Fibroblast of skin of scalp (primary cell): ENCODE measurements at regions not wholly inside any gene's neighbourhood (a gene's known extent, or its start where the extent isn't known, plus 50 kb on each side); places are given as distances from the start of the nearest gene placed in this dataset.

Source experiments
- DNase-seq: peaks from one replicate; pipeline ENCODE4 v3.0.0-alpha.2; 2013

GRCh38 chr4:112852601-112853000 is 196.9 kb upstream of the ANK2 start:
- DNase-seq = peak; percentile 49

DNA sequence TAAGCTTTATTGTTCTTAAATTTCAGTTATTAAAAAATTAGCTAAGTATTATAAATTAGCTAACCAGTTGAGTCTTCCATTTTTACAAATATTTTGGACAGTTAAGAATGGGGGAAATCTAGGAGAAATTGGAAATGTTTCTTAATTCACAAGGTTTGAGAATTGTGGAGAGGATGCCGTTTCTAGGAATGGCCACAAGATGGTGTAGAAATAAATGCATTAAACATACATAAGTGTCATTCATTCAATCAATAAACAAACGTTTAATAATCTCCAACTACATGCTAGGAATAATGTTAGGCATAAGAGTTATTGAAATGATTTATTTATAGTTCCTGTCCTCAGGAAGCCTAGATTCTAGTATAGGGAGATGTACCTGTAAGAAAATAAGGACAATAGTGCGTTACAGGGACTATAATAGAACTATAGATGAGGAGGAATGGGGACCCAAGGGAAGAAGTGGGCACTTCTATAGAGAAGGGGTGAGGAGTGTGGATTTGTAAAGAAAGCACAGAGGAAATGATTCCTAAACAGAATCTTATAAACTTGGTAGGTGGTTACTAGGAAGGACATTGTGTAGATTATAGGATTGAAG is 195.7 kb upstream of the ANK2 start:
- peak; percentile 2 for DNase-seq

GRCh38 chr4:112854420-112854819 is 195.0 kb upstream of the ANK2 start:
- no peak for DNase-seq

DNA sequence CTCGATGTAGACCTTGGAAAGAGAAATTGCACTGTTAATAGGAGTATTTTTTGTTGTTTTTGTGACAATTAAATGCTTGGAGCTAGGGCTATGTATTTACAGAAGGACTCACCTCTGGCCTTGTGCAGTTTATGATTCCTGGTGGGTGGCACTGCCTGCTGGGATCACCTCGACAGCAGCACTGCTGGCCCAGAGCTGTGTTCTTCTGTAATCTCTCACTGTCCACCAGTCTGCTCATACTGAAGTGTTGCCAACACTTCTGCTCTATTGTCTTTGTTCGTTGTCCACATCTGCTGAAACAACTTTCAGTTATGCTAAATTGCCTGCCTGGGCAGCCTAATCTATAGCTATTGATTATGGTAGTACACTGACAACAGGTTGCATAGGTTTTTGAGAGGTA is 194.4 kb upstream of the ANK2 start:
- no peak for DNase-seq

- peak; percentile 93 for DNase-seq
Measured at GRCh38 chr4:112857461-112857860, 192.0 kb upstream of the ANK2 start.

DNA sequence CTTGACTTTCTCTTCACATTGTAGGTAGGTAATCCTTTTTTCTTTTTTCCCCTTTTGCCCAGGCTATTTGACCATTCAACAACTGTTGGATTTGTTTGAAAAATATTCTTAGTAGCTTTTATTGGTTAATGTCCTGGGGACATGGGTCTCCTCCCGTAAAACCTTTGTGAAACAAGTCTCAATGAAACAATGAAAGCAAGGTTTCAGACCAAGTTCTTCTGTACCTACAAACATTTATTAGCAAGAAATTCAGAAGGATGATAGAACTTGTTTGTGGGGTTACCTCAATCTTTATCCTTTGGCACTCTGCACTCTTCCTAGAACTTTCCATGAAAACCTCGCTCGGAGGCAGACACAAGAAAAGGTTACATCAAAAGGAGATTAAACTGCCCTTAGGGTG is 190.7 kb upstream of the ANK2 start:
- DNase-seq = no peak

DNA sequence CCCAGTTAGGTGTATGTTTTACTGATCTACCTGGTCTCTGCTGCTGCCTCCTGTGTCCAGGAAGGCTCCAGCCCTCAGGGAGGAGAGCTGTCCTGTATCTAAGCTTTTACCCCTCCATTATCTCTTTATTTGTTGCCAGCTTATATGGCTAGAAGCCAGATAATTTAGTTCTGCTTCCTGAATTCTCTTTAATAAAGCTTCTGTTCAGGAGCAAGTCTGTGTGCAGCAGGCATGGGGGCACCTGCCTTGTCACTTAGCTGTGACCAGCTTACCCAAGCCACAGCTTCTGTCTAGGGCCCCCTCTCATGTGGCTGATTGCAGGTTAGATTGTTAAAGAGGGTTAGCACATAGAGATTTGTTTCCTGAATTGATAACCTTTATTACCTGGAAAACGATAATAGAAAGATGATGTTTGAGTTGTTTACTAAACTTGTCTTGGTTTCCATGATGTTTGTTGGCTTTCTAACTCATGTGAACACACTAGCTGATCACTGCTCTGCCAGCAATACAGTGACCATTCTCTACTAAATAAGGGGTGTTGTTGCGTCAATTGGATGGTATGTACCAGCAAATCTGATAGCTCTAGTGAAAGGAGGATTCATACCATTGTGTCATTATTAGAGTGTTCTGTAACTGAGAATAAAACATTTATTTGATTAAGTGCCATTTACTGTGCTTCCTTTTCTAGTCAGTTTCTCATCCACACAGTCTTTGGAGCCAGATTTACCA is 189.8 kb upstream of the ANK2 start:
- DNase-seq = no peak

DNA sequence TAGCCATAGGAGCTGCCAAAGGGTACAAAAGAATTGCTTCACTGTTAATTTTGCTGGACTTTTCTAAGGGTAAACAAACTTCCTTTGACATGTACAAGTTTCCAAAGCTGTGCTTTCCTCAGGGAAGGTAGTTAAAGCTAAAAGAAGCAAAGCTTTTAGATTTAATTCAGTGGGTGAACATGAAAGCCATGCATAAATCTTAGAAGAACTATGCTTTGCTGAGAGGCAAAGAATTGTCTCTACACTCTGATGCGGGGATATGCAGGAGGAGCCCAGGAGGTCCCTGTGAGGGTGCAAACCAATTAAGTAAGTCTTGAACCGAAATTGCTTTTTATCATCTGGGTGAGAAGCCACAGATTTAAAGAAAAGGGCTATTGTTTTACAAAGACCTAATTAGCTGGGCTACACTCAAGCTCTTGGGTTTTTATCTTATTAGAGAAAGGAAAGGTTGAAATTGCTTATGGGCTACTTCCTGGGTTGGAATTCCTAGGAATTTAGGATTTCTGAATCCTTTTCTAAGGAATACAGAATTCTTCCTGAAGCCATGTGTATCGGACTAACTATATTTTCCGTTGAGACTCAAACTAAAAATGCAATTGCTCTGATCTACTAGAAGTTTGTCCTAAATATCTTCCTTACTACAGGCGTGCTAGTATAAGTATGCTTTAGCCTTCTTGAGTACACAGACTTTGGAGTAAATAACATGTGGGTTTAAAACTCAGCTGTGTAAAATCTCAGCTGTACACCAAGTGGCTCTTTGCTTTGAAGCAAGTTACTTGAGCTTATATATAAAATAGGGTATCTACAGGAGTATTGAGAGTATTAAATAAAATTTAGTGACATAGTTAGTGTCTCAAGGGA is 188.4 kb upstream of the ANK2 start:
- DNase-seq = no peak

DNA sequence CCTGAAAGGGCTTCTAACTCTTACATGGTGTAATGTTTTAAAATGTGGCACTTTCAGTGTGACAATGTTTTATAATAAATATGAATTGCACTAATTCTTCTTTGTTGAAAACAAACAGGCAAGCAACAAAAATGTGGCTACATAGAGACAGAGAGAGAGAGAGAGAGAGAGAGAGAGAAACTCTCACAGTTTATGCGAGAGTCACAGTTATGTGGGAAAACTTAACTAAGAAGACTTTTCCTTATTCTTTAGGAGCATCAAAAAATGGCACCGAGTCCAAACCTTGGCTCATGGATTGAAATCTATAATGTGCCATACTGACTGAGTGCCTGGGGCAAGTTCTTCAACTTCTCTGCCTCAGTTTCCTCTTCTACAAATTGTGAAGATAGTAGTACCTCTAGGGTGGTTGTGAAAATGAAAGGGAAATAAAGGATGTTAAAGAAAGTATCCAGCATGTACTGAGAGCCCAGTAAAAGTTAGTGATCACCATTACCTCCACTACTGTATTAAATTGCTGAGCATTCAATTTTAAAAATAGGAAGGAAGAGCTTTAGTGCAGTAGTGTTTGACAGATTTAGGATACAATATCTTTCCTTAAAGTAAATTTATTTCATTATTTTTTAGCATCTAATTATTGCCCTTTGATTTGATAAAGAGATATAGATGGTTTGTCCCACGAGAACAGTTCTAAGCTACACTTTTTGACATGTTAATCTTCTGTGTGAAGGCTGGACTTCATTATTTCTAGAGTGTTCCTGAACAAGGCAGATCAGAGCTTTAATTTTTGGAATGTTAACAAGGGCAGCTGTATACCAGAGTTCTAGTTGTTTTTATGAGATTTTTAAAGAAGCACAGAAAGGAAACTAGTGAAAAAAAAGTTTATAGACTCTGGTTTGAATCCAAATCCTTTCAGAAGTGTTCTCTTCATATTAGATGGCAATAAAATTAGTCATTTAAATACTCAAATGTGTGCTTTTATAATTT is 187.5 kb upstream of the ANK2 start:
- DNase-seq = no peak

GRCh38 chr4:112865443-112865842 is 184.0 kb upstream of the ANK2 start:
- DNase-seq = no peak

GRCh38 chr4:112876316-112876715 is 173.1 kb upstream of the ANK2 start:
- DNase-seq = no peak

GRCh38 chr4:112881842-112882241 is 167.6 kb upstream of the ANK2 start:
- no peak for DNase-seq

DNA sequence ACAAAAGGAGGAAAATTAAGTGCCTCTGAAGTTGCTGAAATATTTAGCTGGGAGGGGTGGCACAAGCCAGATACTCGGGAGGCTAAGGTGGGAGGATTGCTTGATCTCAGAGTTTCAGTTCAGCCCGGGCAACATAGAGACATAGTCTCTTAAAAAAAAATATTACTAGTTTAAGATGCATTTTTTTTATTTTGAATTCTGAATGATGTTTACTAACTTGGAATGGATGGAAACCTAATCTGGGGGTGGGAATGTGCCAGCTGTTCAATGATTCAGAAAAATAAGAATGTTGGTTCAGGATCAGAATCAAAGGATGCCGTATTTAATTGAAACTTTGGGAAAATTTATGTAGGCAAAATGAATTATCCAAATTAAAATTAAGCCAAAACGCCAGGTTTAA is 167.2 kb upstream of the ANK2 start:
- DNase-seq = no peak

DNA sequence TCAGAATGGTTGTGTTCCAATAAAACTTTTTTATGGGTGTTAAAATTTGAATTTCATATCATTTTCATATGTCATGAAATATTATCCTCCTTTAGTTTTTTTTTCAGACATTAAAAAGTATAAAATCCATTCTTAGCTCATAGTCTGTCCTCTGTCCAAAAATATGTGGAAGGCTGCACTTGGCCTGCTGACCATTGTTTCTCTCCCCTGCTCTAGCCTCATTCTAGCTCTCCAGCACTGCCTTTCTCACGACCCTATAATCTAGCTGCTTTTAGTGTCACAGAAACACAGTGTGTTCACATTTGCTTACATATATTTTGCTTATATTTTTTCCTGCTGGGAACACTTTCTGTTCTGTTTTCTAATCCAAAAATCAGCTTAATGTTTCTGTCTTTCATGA is 165.0 kb upstream of the ANK2 start:
- DNase-seq = no peak

- no peak for DNase-seq
Measured at GRCh38 chr4:112885897-112886296, 163.6 kb upstream of the ANK2 start.

- DNase-seq = no peak
Measured at GRCh38 chr4:112888622-112889021, 160.8 kb upstream of the ANK2 start.

DNA sequence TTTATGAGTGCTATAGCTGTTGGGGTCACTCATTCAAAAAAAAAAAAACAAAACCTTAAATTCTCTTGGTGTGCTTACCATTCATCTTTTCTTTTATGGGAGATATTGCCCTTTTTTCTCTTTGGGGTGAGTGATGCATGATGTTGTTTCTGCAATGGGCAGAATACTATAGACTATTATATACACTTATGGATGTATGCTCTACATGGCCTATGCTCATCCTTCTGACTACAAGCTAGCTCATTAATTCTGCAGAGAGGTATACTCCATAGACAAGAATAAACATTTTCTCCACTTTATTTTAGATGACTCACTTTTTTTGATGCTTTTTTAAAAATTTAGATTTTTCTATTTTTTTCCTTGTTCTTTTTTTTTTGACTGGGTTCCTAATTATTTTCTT is 160.3 kb upstream of the ANK2 start:
- no peak for DNase-seq

DNA sequence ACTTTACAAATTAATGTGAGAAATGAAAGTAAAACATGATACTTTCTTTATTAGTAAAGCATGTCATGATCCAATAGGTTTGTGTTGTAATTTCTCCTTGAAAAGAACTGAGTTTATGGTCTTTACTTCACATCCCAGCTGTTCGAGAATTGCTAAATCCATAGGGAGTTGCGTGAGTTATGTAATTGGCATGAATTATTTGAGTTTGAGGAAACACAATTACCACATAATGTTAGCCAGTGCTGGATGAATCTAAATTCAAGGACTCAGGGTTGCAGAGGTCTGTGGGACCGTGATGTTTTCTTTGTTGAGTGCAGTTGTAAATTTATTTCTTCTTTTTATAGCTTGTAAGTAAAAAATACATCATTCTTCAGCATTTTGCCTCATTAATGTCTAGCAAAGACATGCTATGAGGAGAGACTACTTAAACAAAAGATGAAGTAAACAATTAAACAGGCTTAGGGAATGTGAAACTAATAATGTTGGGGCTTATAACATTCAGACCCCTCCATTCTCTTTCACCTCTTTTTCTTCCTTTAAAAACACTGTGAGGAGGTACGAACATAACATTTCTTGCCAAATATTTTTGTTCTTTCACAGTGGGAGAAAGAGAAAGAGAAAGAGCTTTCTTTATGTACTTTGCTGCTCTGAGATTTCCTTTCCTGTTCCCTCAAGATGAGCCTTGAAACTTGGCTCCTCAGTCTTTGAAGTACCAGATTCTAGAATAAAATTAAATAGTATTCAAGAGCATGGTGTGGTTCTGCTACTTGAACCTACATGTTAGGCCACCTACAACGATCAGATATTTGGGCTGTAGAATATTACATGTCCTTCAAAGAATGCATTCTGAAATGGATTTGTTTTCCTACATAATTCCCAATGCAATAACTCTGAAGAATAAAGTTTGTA is 159.6 kb upstream of the ANK2 start:
- DNase-seq = peak; percentile 89

GRCh38 chr4:112894480-112894879 is 155.0 kb upstream of the ANK2 start:
- no peak for DNase-seq

DNA sequence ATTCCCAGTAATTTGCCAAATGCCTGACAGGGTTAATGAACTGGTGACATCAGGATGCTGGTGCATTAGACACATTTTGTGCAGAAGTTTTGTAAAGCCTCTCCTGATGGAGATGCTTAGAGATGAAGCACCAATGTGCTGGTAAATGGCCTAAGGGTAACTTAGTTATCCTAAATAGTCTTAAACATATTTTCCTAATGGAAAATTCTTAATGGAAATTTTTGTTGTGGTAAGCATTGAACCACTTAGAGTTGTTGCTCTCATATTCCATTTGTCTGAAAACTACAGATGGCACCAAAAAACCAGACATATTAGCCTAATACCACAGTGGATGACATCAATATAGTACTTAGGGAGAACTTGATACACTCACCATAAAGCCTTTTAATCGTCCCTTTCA is 154.5 kb upstream of the ANK2 start:
- DNase-seq = no peak
